ENCODE measurements at regions not wholly inside any gene's neighbourhood (a gene's known extent, or its start where the extent isn't known, plus 50 kb on each side); places are given as distances from the start of the nearest gene placed in this dataset.

- no peaks in the 10 kb centered on the region for H3K36me3 ChIP-seq (ENCODE audit: low read length)
- no peaks in the 10 kb centered on the region for H3K27me3 ChIP-seq (ENCODE audit: low read length)
- H3K4me2 ChIP-seq (ENCODE audit: low read depth, low read length, poor library complexity, severe bottlenecking), result no peak overlapping the region
- TF ChIP-seq, protein P1, sequence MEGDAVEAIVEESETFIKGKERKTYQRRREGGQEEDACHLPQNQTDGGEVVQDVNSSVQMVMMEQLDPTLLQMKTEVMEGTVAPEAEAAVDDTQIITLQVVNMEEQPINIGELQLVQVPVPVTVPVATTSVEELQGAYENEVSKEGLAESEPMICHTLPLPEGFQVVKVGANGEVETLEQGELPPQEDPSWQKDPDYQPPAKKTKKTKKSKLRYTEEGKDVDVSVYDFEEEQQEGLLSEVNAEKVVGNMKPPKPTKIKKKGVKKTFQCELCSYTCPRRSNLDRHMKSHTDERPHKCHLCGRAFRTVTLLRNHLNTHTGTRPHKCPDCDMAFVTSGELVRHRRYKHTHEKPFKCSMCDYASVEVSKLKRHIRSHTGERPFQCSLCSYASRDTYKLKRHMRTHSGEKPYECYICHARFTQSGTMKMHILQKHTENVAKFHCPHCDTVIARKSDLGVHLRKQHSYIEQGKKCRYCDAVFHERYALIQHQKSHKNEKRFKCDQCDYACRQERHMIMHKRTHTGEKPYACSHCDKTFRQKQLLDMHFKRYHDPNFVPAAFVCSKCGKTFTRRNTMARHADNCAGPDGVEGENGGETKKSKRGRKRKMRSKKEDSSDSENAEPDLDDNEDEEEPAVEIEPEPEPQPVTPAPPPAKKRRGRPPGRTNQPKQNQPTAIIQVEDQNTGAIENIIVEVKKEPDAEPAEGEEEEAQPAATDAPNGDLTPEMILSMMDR (IDR thresholded peaks at IDR 0.05; ENCODE audit: insufficient read depth, low read length, poor library complexity, severe bottlenecking), result no peak
- no peak for TF ChIP-seq EZH2phosphoT487 (conservative IDR thresholded peaks at IDR 0.05; ENCODE audit: low read length)
- H4K20me1 ChIP-seq (ENCODE audit: low read depth, low read length), result no peaks in the 10 kb centered on the region
- H3K27ac ChIP-seq (ENCODE audit: low read depth, low read length), result no peak overlapping the region
- H3K79me2 ChIP-seq (ENCODE audit: insufficient read depth, low read length), result no peaks in the 10 kb centered on the region
- no peaks in the 10 kb centered on the region for H3K9me2 ChIP-seq (replicated peaks; ENCODE audit: insufficient read depth, low read length)
- no peaks in the 10 kb centered on the region for H3K9me3 ChIP-seq (ENCODE audit: insufficient read depth, low read length)
- no peak overlapping the region for H3K9ac ChIP-seq (ENCODE audit: low read length)
- H3K4me3 ChIP-seq (ENCODE audit: insufficient read depth, low read length, poor library complexity, severe bottlenecking), result no peak overlapping the region
- H3F3A ChIP-seq (ENCODE audit: insufficient read depth), result no peaks in the 10 kb centered on the region
- no peak overlapping the region for H2AFZ ChIP-seq (ENCODE audit: low read depth, low read length, severe bottlenecking)
These were observed 96.1 kb downstream of the MRPL36 start for GRCh38 chr5:1703352-1704050.

DNA sequence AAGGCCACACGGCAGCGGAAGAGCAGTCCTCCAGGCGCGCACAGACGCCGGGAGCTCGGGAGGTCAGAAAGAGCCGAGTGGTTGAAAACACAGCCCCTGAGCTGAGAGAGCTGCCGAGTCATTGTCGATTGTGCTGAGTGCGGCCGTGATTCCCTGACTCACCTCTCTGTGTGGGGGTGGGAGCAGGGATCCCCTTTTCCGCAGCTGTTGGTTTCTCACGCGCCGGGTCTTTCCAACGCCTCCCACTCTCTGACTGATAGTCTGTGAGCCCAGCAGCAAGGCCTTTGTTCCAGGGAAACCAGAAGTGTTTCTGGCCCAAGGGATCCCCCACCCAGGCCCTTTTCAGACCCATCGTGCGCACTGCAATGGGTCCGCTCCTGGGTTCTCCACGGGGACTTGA lies 97.3 kb downstream of the MRPL36 start:
- Histone ChIP-seq H3K79me2 (ENCODE audit: insufficient read depth, low read length) (no peaks in the 10 kb centered on the region), H4K20me1 (ENCODE audit: low read depth, low read length) (no peaks in the 10 kb centered on the region), H3K9me3 (ENCODE audit: insufficient read depth, low read length) (no peaks in the 10 kb centered on the region), H3K36me3 (ENCODE audit: low read length) (no peaks in the 10 kb centered on the region), H3K4me3 (ENCODE audit: insufficient read depth, low read length, poor library complexity, severe bottlenecking) (no peak overlapping the region), H2AFZ (ENCODE audit: low read depth, low read length, severe bottlenecking) (no peak overlapping the region), H3K27ac (ENCODE audit: low read depth, low read length) (no peak overlapping the region), H3K4me2 (ENCODE audit: low read depth, low read length, poor library complexity, severe bottlenecking) (no peak overlapping the region), H3K9ac (ENCODE audit: low read length) (no peak overlapping the region), H3K9me2 (replicated peaks; ENCODE audit: insufficient read depth, low read length) (no peaks in the 10 kb centered on the region), H3F3A (ENCODE audit: insufficient read depth) (no peaks in the 10 kb centered on the region), H3K27me3 (ENCODE audit: low read length) (no peaks in the 10 kb centered on the region)
- no peak for TF ChIP-seq EZH2phosphoT487 (conservative IDR thresholded peaks at IDR 0.05; ENCODE audit: low read length)
- TF ChIP-seq, protein P1 (IDR thresholded peaks at IDR 0.05; ENCODE audit: insufficient read depth, low read length, poor library complexity, severe bottlenecking), result no peak

GRCh38 chr5:1701884-1702283 lies 97.8 kb downstream of the MRPL36 start:
- Histone ChIP-seq H3K36me3 (ENCODE audit: low read length) (no peaks in the 10 kb centered on the region), H4K20me1 (ENCODE audit: low read depth, low read length) (no peaks in the 10 kb centered on the region), H3K4me3 (ENCODE audit: insufficient read depth, low read length, poor library complexity, severe bottlenecking) (no peak overlapping the region), H3K79me2 (ENCODE audit: insufficient read depth, low read length) (no peaks in the 10 kb centered on the region), H3K27ac (ENCODE audit: low read depth, low read length) (no peak overlapping the region), H2AFZ (ENCODE audit: low read depth, low read length, severe bottlenecking) (no peak overlapping the region), H3F3A (ENCODE audit: insufficient read depth) (no peaks in the 10 kb centered on the region), H3K9ac (ENCODE audit: low read length) (no peak overlapping the region), H3K27me3 (ENCODE audit: low read length) (no peaks in the 10 kb centered on the region), H3K9me2 (replicated peaks; ENCODE audit: insufficient read depth, low read length) (no peaks in the 10 kb centered on the region), H3K4me2 (ENCODE audit: low read depth, low read length, poor library complexity, severe bottlenecking) (no peak overlapping the region), H3K9me3 (ENCODE audit: insufficient read depth, low read length) (no peaks in the 10 kb centered on the region)
- TF ChIP-seq, protein P1 (IDR thresholded peaks at IDR 0.05; ENCODE audit: insufficient read depth, low read length, poor library complexity, severe bottlenecking), result no peak
- TF ChIP-seq EZH2phosphoT487 (conservative IDR thresholded peaks at IDR 0.05; ENCODE audit: low read length), result no peak
